Peyer's patch (tissue), 4 donors: ENCODE measurements at regions not wholly inside any gene's neighbourhood (a gene's known extent, or its start where the extent isn't known, plus 50 kb on each side); places are given as distances from the start of the nearest gene placed in this dataset.

Experiments
- DNase-seq, 3 donors: peaks; one replicate each; pipeline ENCODE4 v3.0.0-alpha.2; 2017 to 2019
- H3K27ac ChIP-seq, 4 donors: fragments of 200-600 bp; sonication (generic); one replicate each; pipeline ENCODE4 v1.5.1; 2016 to 2019
- H3K27me3 ChIP-seq, 2 donors: fragments of 200-600 bp; sonication (generic); one replicate each; pipeline ENCODE4 v1.5.1; 2019
- H3K36me3 ChIP-seq, 3 donors: fragments of 200-600 bp; sonication (generic); one replicate each; pipeline ENCODE4 v1.5.1; 2016 to 2019
- H3K4me1 ChIP-seq, 4 donors: fragments of 200-600 bp; sonication (generic); one replicate each; pipeline ENCODE4 v1.5.1; 2016 to 2019
- H3K4me3 ChIP-seq, 4 donors: fragments of 200-600 bp; sonication (generic); 1 replicate in 3 of 4; 2 replicates in 1 of 4; pipeline ENCODE4 v1.5.1; 2016 to 2019; ENCODE audit warnings: mild to moderate bottlenecking in 1 of 4
- H3K9me3 ChIP-seq, 4 donors: fragments of 200-600 bp; sonication (generic); one replicate each; pipeline ENCODE4 v1.5.1; 2016 to 2019; ENCODE audit warnings: mild to moderate bottlenecking in 1 of 4
- CTCF ChIP-seq, 6 experiments: fragments of 450-650 bp in 4 of 6; fragments of 200-600 bp in 2 of 6; sonication (generic) in 1 of 6; IDR thresholded peaks; one replicate each; pipeline ENCODE4 v1.5.1; 2017 to 2019; ENCODE audit warnings: antibody characterized with exemption in 6 of 6, mild to moderate bottlenecking in 3 of 6, moderate library complexity in 1 of 6
- POLR2A ChIP-seq, 2 donors: fragments of 450-650 bp; IDR thresholded peaks; one replicate each; pipeline ENCODE4 v1.5.1; 2017; ENCODE audit warnings: antibody characterized with exemption in 2 of 2, mild to moderate bottlenecking in 2 of 2, moderate library complexity in 2 of 2

- no peak overlapping the region for H3K4me3 ChIP-seq
- no peak for DNase-seq
- no peak for TF ChIP-seq CTCF (IDR thresholded peaks at IDR 0.05)
- TF ChIP-seq POLR2A (IDR thresholded peaks at IDR 0.05) = no peak
- H3K4me1 ChIP-seq = no peaks in the 10 kb centered on the region
- no peak overlapping the region for H3K27ac ChIP-seq
- no peaks in the 10 kb centered on the region for H3K27me3 ChIP-seq
- no peaks in the 10 kb centered on the region for H3K9me3 ChIP-seq
- no peaks in the 10 kb centered on the region for H3K36me3 ChIP-seq
These were observed 218.6 kb downstream of the DCAF12L2 start for GRCh38 chrX:125947501-125947900.

GRCh38 chrX:125952973-125953372 is 213.1 kb downstream of the DCAF12L2 start:
- Histone ChIP-seq H3K4me1 (no peaks in the 10 kb centered on the region), H3K36me3 (no peaks in the 10 kb centered on the region), H3K27me3 (no peaks in the 10 kb centered on the region), H3K9me3 (no peaks in the 10 kb centered on the region), H3K27ac (no peak overlapping the region), H3K4me3 (no peak overlapping the region)
- TF ChIP-seq CTCF (IDR thresholded peaks at IDR 0.05) (no peak), POLR2A (IDR thresholded peaks at IDR 0.05) (no peak)
- DNase-seq = no peak

GRCh38 chrX:125953814-125954213 is 212.3 kb downstream of the DCAF12L2 start:
- DNase-seq = no peak
- Histone ChIP-seq H3K9me3 (no peaks in the 10 kb centered on the region), H3K4me1 (no peaks in the 10 kb centered on the region), H3K27me3 (no peaks in the 10 kb centered on the region), H3K27ac (no peak overlapping the region), H3K4me3 (no peak overlapping the region), H3K36me3 (no peaks in the 10 kb centered on the region)
- TF ChIP-seq POLR2A (IDR thresholded peaks at IDR 0.05) (no peak), CTCF (IDR thresholded peaks at IDR 0.05) (no peak)

- no peak for TF ChIP-seq POLR2A (IDR thresholded peaks at IDR 0.05)
- TF ChIP-seq CTCF (IDR thresholded peaks at IDR 0.05) = no peak
- H3K9me3 ChIP-seq = no peaks in the 10 kb centered on the region
- H3K36me3 ChIP-seq = no peaks in the 10 kb centered on the region
- H3K4me3 ChIP-seq = no peak overlapping the region
- H3K27me3 ChIP-seq = no peaks in the 10 kb centered on the region
- no peak for DNase-seq
- no peak overlapping the region for H3K27ac ChIP-seq
- H3K4me1 ChIP-seq = no peaks in the 10 kb centered on the region
These were observed 211.9 kb downstream of the DCAF12L2 start for GRCh38 chrX:125954236-125954635.

- Histone ChIP-seq H3K36me3 (no peaks in the 10 kb centered on the region), H3K27ac (no peak overlapping the region), H3K27me3 (no peaks in the 10 kb centered on the region), H3K4me3 (no peak overlapping the region), H3K4me1 (no peaks in the 10 kb centered on the region), H3K9me3 (no peaks in the 10 kb centered on the region)
- no peak for DNase-seq
- TF ChIP-seq CTCF (IDR thresholded peaks at IDR 0.05) (no peak), POLR2A (IDR thresholded peaks at IDR 0.05) (no peak)
These were observed 188.2 kb downstream of the DCAF12L2 start for GRCh38 chrX:125977851-125978250.

GRCh38 chrX:125998432-125998831 is 167.7 kb downstream of the DCAF12L2 start:
- H3K27me3 ChIP-seq = no peaks in the 10 kb centered on the region
- no peaks in the 10 kb centered on the region for H3K4me1 ChIP-seq
- no peak for TF ChIP-seq CTCF (IDR thresholded peaks at IDR 0.05)
- TF ChIP-seq POLR2A (IDR thresholded peaks at IDR 0.05) = no peak
- no peaks in the 10 kb centered on the region for H3K36me3 ChIP-seq
- no peak overlapping the region for H3K4me3 ChIP-seq
- H3K27ac ChIP-seq = no peak overlapping the region
- DNase-seq = no peak
- no peaks in the 10 kb centered on the region for H3K9me3 ChIP-seq
